Glutamatergic neuron (in vitro differentiated cells): ENCODE measurements at regions not wholly inside any gene's neighbourhood (a gene's known extent, or its start where the extent isn't known, plus 50 kb on each side); places are given as distances from the start of the nearest gene placed in this dataset.

Source experiments
- DNase-seq: peaks from one replicate; pipeline ENCODE4 v3.0.0; 2022
- H3K27ac Mint-ChIP-seq: one replicate; pipeline ENCODE4 v1.8.0; 2020; ENCODE audit warnings: mild to moderate bottlenecking, mixed read lengths, inconsistent platforms; ENCODE audit not compliant: unreplicated experiment
- H3K27me3 Mint-ChIP-seq: one replicate; pipeline ENCODE4 v1.8.0; 2020; ENCODE audit warnings: mild to moderate bottlenecking, moderate library complexity, mixed read lengths, inconsistent platforms; ENCODE audit not compliant: unreplicated experiment
- H3K36me3 Mint-ChIP-seq: one replicate; pipeline ENCODE4 v1.8.0; 2020; ENCODE audit warnings: mild to moderate bottlenecking, mixed read lengths, inconsistent platforms; ENCODE audit not compliant: unreplicated experiment
- H3K4me1 Mint-ChIP-seq: one replicate; pipeline ENCODE4 v1.8.0; 2020; ENCODE audit warnings: mild to moderate bottlenecking, low read depth, mixed read lengths, inconsistent platforms; ENCODE audit not compliant: unreplicated experiment
- H3K4me3 Mint-ChIP-seq: one replicate; pipeline ENCODE4 v1.8.0; 2020; ENCODE audit warnings: mild to moderate bottlenecking, mixed read lengths, inconsistent platforms; ENCODE audit not compliant: unreplicated experiment
- H3K9me3 Mint-ChIP-seq: one replicate; pipeline ENCODE4 v1.8.0; 2020; ENCODE audit warnings: mild to moderate bottlenecking, moderate library complexity, mixed read lengths, inconsistent platforms; ENCODE audit not compliant: unreplicated experiment
- TF ChIP-seq, protein P1 (sequence below): fragments of 200-600 bp; sonication (generic); IDR thresholded peaks from one replicate; pipeline ENCODE4 v1.5.0; 2021; ENCODE audit not compliant: partially characterized antibody, unreplicated experiment

DNA sequence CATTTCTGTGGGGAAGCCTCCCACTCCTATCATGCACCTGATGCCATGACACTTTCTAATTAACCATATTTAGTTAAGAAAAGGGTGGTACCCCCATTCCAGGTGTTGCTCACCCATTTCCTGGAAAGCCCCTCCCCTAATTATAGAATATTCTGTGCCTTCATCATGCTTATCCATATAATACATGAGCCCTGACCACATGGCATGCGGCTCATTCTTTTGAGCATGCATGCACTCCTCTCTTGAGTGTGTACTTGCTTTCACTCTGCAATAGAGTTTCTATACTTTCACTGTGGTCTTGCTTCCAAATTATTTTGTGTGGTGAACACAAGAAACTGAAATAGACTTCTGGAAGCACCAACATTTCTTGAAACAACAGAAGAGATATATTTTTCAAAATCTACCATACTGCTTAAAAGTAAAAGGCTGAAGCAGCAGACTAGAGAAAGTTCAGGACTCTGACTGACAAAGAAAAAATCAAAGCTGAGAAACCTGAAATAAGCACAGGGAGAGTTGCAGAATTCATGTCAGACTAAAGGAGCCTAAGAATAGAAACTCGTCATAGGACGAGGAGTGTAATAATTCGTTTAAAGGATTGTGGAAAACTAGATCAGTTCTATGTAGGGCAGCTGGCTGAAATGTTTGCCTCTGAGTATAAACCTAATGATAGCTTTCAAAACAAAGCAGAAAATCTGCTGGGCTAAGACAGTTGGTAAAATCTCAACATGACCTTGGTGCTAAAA lies 144.8 kb downstream of the KITLG start:
- Mint-ChIP-seq H3K27ac (no peak overlapping the region), H3K9me3 (peaks cover 1% of the 10 kb centered on the region), H3K27me3 (peaks cover 4% of the 10 kb centered on the region), H3K4me3 (no peak overlapping the region), H3K36me3 (peaks cover 6% of the 10 kb centered on the region), H3K4me1 (no peaks in the 10 kb centered on the region)
- TF ChIP-seq, protein P1, sequence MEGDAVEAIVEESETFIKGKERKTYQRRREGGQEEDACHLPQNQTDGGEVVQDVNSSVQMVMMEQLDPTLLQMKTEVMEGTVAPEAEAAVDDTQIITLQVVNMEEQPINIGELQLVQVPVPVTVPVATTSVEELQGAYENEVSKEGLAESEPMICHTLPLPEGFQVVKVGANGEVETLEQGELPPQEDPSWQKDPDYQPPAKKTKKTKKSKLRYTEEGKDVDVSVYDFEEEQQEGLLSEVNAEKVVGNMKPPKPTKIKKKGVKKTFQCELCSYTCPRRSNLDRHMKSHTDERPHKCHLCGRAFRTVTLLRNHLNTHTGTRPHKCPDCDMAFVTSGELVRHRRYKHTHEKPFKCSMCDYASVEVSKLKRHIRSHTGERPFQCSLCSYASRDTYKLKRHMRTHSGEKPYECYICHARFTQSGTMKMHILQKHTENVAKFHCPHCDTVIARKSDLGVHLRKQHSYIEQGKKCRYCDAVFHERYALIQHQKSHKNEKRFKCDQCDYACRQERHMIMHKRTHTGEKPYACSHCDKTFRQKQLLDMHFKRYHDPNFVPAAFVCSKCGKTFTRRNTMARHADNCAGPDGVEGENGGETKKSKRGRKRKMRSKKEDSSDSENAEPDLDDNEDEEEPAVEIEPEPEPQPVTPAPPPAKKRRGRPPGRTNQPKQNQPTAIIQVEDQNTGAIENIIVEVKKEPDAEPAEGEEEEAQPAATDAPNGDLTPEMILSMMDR = no peak
- DNase-seq = no peak

DNA sequence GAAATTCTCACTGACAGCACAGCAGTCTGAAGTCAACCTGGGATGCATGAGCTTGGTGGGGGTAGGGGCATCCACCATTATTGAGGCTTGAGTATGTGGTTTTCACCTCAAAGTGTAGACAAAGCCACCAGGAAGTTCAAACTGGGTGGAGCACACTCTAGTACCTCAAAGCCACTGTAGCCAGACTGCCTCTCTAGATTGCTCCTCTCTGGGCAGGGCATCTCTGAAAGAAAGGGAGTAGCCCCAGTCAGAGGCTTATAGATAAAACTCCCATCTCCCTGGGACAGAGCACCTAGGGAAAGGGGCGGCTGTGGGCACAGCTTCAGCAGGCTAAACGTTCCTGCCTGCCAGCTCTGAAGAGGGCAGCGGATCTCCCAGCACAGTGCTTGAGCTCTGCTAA lies 143.0 kb downstream of the KITLG start:
- peaks cover 4% of the 10 kb centered on the region for H3K9me3 Mint-ChIP-seq
- no peaks in the 10 kb centered on the region for H3K4me1 Mint-ChIP-seq
- no peak for DNase-seq
- H3K27me3 Mint-ChIP-seq = peaks cover 4% of the 10 kb centered on the region
- no peak overlapping the region for H3K27ac Mint-ChIP-seq
- peaks cover 6% of the 10 kb centered on the region for H3K36me3 Mint-ChIP-seq
- TF ChIP-seq, protein P1 = no peak
- H3K4me3 Mint-ChIP-seq = no peak overlapping the region
